IMR-90 (cell line): ENCODE measurements at regions not wholly inside any gene's neighbourhood (a gene's known extent, or its start where the extent isn't known, plus 50 kb on each side); places are given as distances from the start of the nearest gene placed in this dataset.

ENCODE experiments used
- ATAC-seq: fragments of 200-7000 bp; cut with Tn5 transposase; 2 replicates; pipeline ENCODE4 v1.9.1; 2020; ENCODE audit warnings: low read depth, mild to moderate bottlenecking, moderate library complexity
- BruUV-seq: library from RNA; stranded (reverse); fragments of 400-500 nt; replicated peaks from 2 replicates; lab custom pipeline; 2021; lab: Mats Ljungman, UMichigan
- CTCF ChIA-PET: fragments of 300-600 bp; formaldehyde crosslinking; extraction: SDS; loops from one replicate; lab custom pipeline; 2021; ENCODE audit warnings: antibody characterized with exemption; lab: Yijun Ruan, JAX
- POLR2A ChIA-PET: fragments of 300-600 bp; sonication (Branson Sonifier 250); formaldehyde crosslinking; loops from one replicate; lab custom pipeline; 2022; ENCODE audit warnings: antibody characterized with exemption; ENCODE audit not compliant: unreplicated experiment; lab: Charles Lee
- DNase-seq: peaks from one replicate; pipeline ENCODE4 v3.0.0; 2013
- H2AFZ ChIP-seq: replicated peaks from 2 replicates; pipeline ENCODE3; 2013; ENCODE audit warnings: low read length, mild to moderate bottlenecking; ENCODE audit not compliant: poor library complexity
- H2AK5ac ChIP-seq: 2 replicates; pipeline ENCODE4 v1.6.1; 2013; ENCODE audit warnings: low read depth, low read length, inconsistent platforms
- H2AK9ac ChIP-seq: replicated peaks from 2 replicates; pipeline ENCODE3; 2013; ENCODE audit warnings: mild to moderate bottlenecking, low read depth, low read length, moderate library complexity; ENCODE audit not compliant: poor library complexity
- H2BK120ac ChIP-seq: 2 replicates; pipeline ENCODE4 v1.6.1; 2013; ENCODE audit warnings: low read depth, low read length, inconsistent platforms
- H2BK15ac ChIP-seq: 3 replicates; pipeline ENCODE4 v1.6.1; 2013; ENCODE audit warnings: low read depth, low read length, inconsistent platforms
- H2BK20ac ChIP-seq: 2 replicates; pipeline ENCODE4 v1.6.1; 2013; ENCODE audit warnings: low read depth, mild to moderate bottlenecking, inconsistent platforms, low read length, moderate library complexity
- H2BK5ac ChIP-seq: 2 replicates; pipeline ENCODE4 v1.6.1; 2013; ENCODE audit warnings: mild to moderate bottlenecking, low read depth, low read length, inconsistent platforms; ENCODE audit not compliant: poor library complexity, severe bottlenecking
- H3K14ac ChIP-seq: replicated peaks from 2 replicates; pipeline ENCODE4 v1.6.1; 2013; ENCODE audit warnings: low read depth, low read length, inconsistent platforms
- H3K18ac ChIP-seq: 2 replicates; pipeline ENCODE4 v1.6.1; 2013; ENCODE audit warnings: low read depth, low read length, control low read depth
- H3K23ac ChIP-seq: 2 replicates; pipeline ENCODE4 v1.6.1; 2013; ENCODE audit warnings: low read depth, low read length, inconsistent platforms
- H3K27ac ChIP-seq: 2 replicates; pipeline ENCODE4 v1.5.1; 2013; ENCODE audit warnings: mild to moderate bottlenecking, control low read depth, low read length; ENCODE audit not compliant: insufficient read depth
- H3K27me3 ChIP-seq: 2 replicates; pipeline ENCODE4 v1.6.1; 2013; ENCODE audit warnings: low read length; ENCODE audit not compliant: control insufficient read depth, insufficient read depth
- H3K36me3 ChIP-seq: 2 replicates; pipeline ENCODE4 v1.6.1; 2013; ENCODE audit warnings: low read length, mixed read lengths; ENCODE audit not compliant: control insufficient read depth, insufficient read depth
- H3K4ac ChIP-seq: 2 replicates; pipeline ENCODE4 v1.6.1; 2013; ENCODE audit warnings: low read depth, low read length, inconsistent platforms
- H3K4me1 ChIP-seq: 2 replicates; pipeline ENCODE4 v1.6.1; 2013; ENCODE audit warnings: low read length, mixed read lengths; ENCODE audit not compliant: control insufficient read depth, insufficient read depth
- H3K4me2 ChIP-seq: 2 replicates; pipeline ENCODE4 v1.6.1; 2013; ENCODE audit warnings: low read depth, mild to moderate bottlenecking, control low read depth, low read length, moderate library complexity
- H3K4me3 ChIP-seq: 2 replicates; pipeline ENCODE4 v1.5.1; 2013; ENCODE audit warnings: low read depth, mild to moderate bottlenecking, control low read depth, low read length, moderate library complexity; ENCODE audit not compliant: insufficient read depth
- H3K56ac ChIP-seq: 2 replicates; pipeline ENCODE4 v1.6.1; 2013; ENCODE audit warnings: low read length, inconsistent platforms; ENCODE audit not compliant: insufficient read depth; ENCODE audit errors: extremely low read depth
- H3K79me1 ChIP-seq, 2 experiments: 2 replicates each; pipeline ENCODE4 v1.6.1; 2013; ENCODE audit warnings: low read length in 2 of 2, inconsistent platforms in 1 of 2, low read depth in 1 of 2
- H3K9ac ChIP-seq: 2 replicates; pipeline ENCODE4 v1.6.1; 2013; ENCODE audit warnings: low read depth, low read length, control low read depth
- H3K9me1 ChIP-seq: 2 replicates; pipeline ENCODE4 v1.6.1; 2013; ENCODE audit warnings: low read length, inconsistent platforms; ENCODE audit not compliant: insufficient read depth
- H3K9me3 ChIP-seq: 2 replicates; pipeline ENCODE4 v1.6.1; 2013; ENCODE audit warnings: low read length; ENCODE audit not compliant: control insufficient read depth, insufficient read depth
- H4K20me1 ChIP-seq: 2 replicates; pipeline ENCODE4 v1.6.1; 2013; ENCODE audit warnings: low read length, inconsistent platforms; ENCODE audit not compliant: insufficient read depth
- H4K5ac ChIP-seq: 2 replicates; pipeline ENCODE4 v1.6.1; 2013; ENCODE audit warnings: mild to moderate bottlenecking, low read depth, low read length, control low read depth
- H4K8ac ChIP-seq, 2 experiments: 2 replicates each; pipeline ENCODE4 v1.6.1; 2013; ENCODE audit warnings: low read depth in 2 of 2, low read length in 2 of 2, control low read depth in 1 of 2, inconsistent platforms in 1 of 2
- H4K91ac ChIP-seq: 2 replicates; pipeline ENCODE4 v1.6.1; 2013; ENCODE audit warnings: low read depth, low read length, inconsistent platforms; ENCODE audit not compliant: insufficient read depth
- BHLHE40 ChIP-seq: fragments of 150-350 bp; IDR thresholded peaks from 2 replicates; pipeline ENCODE4 v1.6.1; 2016; ENCODE audit warnings: mild to moderate bottlenecking, low read depth, low read length
- CEBPB ChIP-seq: IDR thresholded peaks from 2 replicates; pipeline ENCODE4 v1.6.1; 2012; ENCODE audit warnings: low read depth, low read length, improper control_type of control experiment
- NFE2L2 ChIP-seq: fragments of 150-350 bp; IDR thresholded peaks from 2 replicates; pipeline ENCODE4 v1.6.1; 2016; ENCODE audit warnings: low read depth, mild to moderate bottlenecking, low read length
- WGBS, 2 experiments: methylation state at CpG; one replicate each; pipeline versions ENCODE4 v1.1.5 to v1.1.7; 2013; ENCODE audit warnings: missing lambda C conversion rate in 2 of 2; ENCODE audit not compliant: insufficient read length in 1 of 2; ENCODE audit errors: extremely low coverage in 2 of 2; 5-methylcytosine and 5-hydroxymethylcytosine counted together
- dilution Hi-C: fragments of 300-500 bp; cut with HindIII; formaldehyde crosslinking; loops from one replicate; pipeline ENCODE4 v1.14.3; 2018; ENCODE audit warnings: low sequenced_read_pairs; ENCODE audit not compliant: unreplicated experiment
- in situ Hi-C: fragments of 300-500 bp; cut with MboI; formaldehyde crosslinking; loops from 3 replicates; pipeline ENCODE4 v1.14.3; 2019; ENCODE audit warnings: low sequenced_read_pairs, inconsistent platforms, mixed read lengths
- intact Hi-C: fragments of 100-400 bp; cut with micrococcal nuclease; formaldehyde crosslinking; loops from 2 replicates; pipeline ENCODE4 v1.10.0; 2022

- H4K5ac ChIP-seq, result no peak overlapping the region
- dilution Hi-C loops, result no loop called here
These were observed 246.8 kb upstream of the POU3F2 start for GRCh38 chr6:98587555-98587954.

More at GRCh38 chr6:98587555-98587954, 246.8 kb upstream of the POU3F2 start:
- no peak overlapping the region for H3K4me3 ChIP-seq
- no peak overlapping the region for H2AFZ ChIP-seq
- H3K79me1 ChIP-seq, result no peaks in the 10 kb centered on the region
- no peak overlapping the region for H3K23ac ChIP-seq
- no peak overlapping the region for H3K18ac ChIP-seq
- BruUV-seq, result no TSS peak
- no peaks in the 10 kb centered on the region for H3K9me1 ChIP-seq
- H3K27me3 ChIP-seq, result no peaks in the 10 kb centered on the region
- no peak overlapping the region for H2AK5ac ChIP-seq
- intact Hi-C loops (no loop called here), in situ Hi-C loops (no loop called here)
- ATAC-seq (no peak), DNase-seq (no peak)
- no peak overlapping the region for H2AK9ac ChIP-seq
- H3K27ac ChIP-seq, result no peak overlapping the region
- POLR2A ChIA-PET, result no interaction called here
- H3K56ac ChIP-seq, result no peak overlapping the region
- H3K4ac ChIP-seq, result no peak overlapping the region
- H3K36me3 ChIP-seq, result no peaks in the 10 kb centered on the region
- no peak overlapping the region for H3K9ac ChIP-seq
- peaks cover 4% of the 10 kb centered on the region; the same call in 1 of the 2 replicates for H3K9me3 ChIP-seq
- CTCF ChIA-PET, result no interaction called here
- no peak overlapping the region for H2BK5ac ChIP-seq
- TF ChIP-seq CEBPB, result no peak
- no peak for TF ChIP-seq NFE2L2
- TF ChIP-seq BHLHE40, result no peak
- no peak overlapping the region for H3K4me2 ChIP-seq
- no peak overlapping the region for H2BK120ac ChIP-seq
- no peak overlapping the region for H4K91ac ChIP-seq
- H3K4me1 ChIP-seq, result no peaks in the 10 kb centered on the region
- H4K8ac ChIP-seq, result no peak overlapping the region
- no peak overlapping the region for H2BK15ac ChIP-seq
- H2BK20ac ChIP-seq, result no peak overlapping the region
- 50% methylated on average over 1 of the region's 4 CpGs; no CpG with 5 or more reads in 1 of the 2 experiments for WGBS, 2 experiments
- H4K20me1 ChIP-seq, result no peaks in the 10 kb centered on the region
- H3K14ac ChIP-seq, result no peak overlapping the region
